ENCODE measurements at regions not wholly inside any gene's neighbourhood (a gene's known extent, or its start where the extent isn't known, plus 50 kb on each side); places are given as distances from the start of the nearest gene placed in this dataset.

- DNase-seq (ENCODE audit: low read depth), result no peak
- TF ChIP-seq CTCF (IDR thresholded peaks at IDR 0.05; ENCODE audit: low read length, missing control alignments), result no peak
- no peak overlapping the region for H3K4me3 ChIP-seq (replicated peaks; ENCODE audit: low read depth, low read length)
Observed at GRCh38 chr2:220163486-220163885, 536.1 kb downstream of the SLC4A3 start.

- DNase-seq (ENCODE audit: low read depth), result no peak
- TF ChIP-seq CTCF (IDR thresholded peaks at IDR 0.05; ENCODE audit: low read length, missing control alignments), result no peak
- H3K4me3 ChIP-seq (replicated peaks; ENCODE audit: low read depth, low read length), result no peak overlapping the region
Observed at GRCh38 chr2:220165401-220165800, 538.0 kb downstream of the SLC4A3 start.

GRCh38 chr2:220166616-220167015 lies 539.2 kb downstream of the SLC4A3 start:
- H3K4me3 ChIP-seq (replicated peaks; ENCODE audit: low read depth, low read length), result no peak overlapping the region
- TF ChIP-seq CTCF (IDR thresholded peaks at IDR 0.05; ENCODE audit: low read length, missing control alignments), result no peak
- no peak for DNase-seq (ENCODE audit: low read depth)

GRCh38 chr2:220167956-220168355 lies 540.5 kb downstream of the SLC4A3 start:
- H3K4me3 ChIP-seq (replicated peaks; ENCODE audit: low read depth, low read length), result no peak overlapping the region
- no peak for TF ChIP-seq CTCF (IDR thresholded peaks at IDR 0.05; ENCODE audit: low read length, missing control alignments)
- DNase-seq (ENCODE audit: low read depth), result no peak

GRCh38 chr2:220168891-220169546 lies 541.6 kb downstream of the SLC4A3 start:
- TF ChIP-seq CTCF (IDR thresholded peaks at IDR 0.05; ENCODE audit: low read length, missing control alignments), result no peak
- H3K4me3 ChIP-seq (replicated peaks; ENCODE audit: low read depth, low read length), result no peak overlapping the region
- DNase-seq (ENCODE audit: low read depth), result no peak

- H3K4me3 ChIP-seq (replicated peaks; ENCODE audit: low read depth, low read length), result no peak overlapping the region
- DNase-seq (ENCODE audit: low read depth), result no peak
- TF ChIP-seq CTCF (IDR thresholded peaks at IDR 0.05; ENCODE audit: low read length, missing control alignments), result no peak
Observed at GRCh38 chr2:220174826-220175225, 547.4 kb downstream of the SLC4A3 start.

GRCh38 chr2:220175967-220176366 lies 548.5 kb downstream of the SLC4A3 start:
- DNase-seq (ENCODE audit: low read depth), result no peak
- TF ChIP-seq CTCF (IDR thresholded peaks at IDR 0.05; ENCODE audit: low read length, missing control alignments), result no peak
- H3K4me3 ChIP-seq (replicated peaks; ENCODE audit: low read depth, low read length), result no peak overlapping the region
